HCT116 (cell line): ENCODE measurements at regions not wholly inside any gene's neighbourhood (a gene's known extent, or its start where the extent isn't known, plus 50 kb on each side); places are given as distances from the start of the nearest gene placed in this dataset.

ENCODE experiments used
- ATAC-seq: fragments of 200-7000 bp; cut with Tn5 transposase; 2 replicates; pipeline ENCODE4 v1.9.1; 2020; ENCODE audit warnings: mild to moderate bottlenecking, moderate library complexity
- BruUV-seq: library from RNA; stranded (reverse); fragments of 400-500 nt; replicated peaks from 2 replicates; lab custom pipeline; 2021; lab: Mats Ljungman, UMichigan
- CTCF ChIA-PET: fragments of 300-600 bp; sonication (Branson Sonifier 250); formaldehyde crosslinking; loops from one replicate; lab custom pipeline; 2021; ENCODE audit warnings: antibody characterized with exemption; lab: Charles Lee
- POLR2A ChIA-PET: fragments of 300-600, 350-600 bp; sonication (Branson Sonifier 250); formaldehyde crosslinking; loops from one replicate; lab custom pipeline; 2021; ENCODE audit warnings: antibody characterized with exemption; lab: Charles Lee
- RAD21 ChIA-PET, 2 experiments: fragments of 300-600 bp; sonication (Branson Sonifier 250); formaldehyde crosslinking; loops; one replicate each; lab custom pipeline; 2023; ENCODE audit warnings: low total read pairs in 2 of 2; ENCODE audit not compliant: uncharacterized antibody in 2 of 2, unreplicated experiment in 2 of 2, low non-redundant PET in 1 of 2; lab: Charles Lee
- DNase-seq: peaks from one replicate; pipeline ENCODE4 v3.0.0-alpha.2; 2010; ENCODE audit warnings: low read depth, low spot score
- H2AFZ ChIP-seq: fragments of 200-600 bp; shearing (Covaris generic), sonication (generic); 2 replicates; pipeline ENCODE4 v1.6.1; 2017; ENCODE audit warnings: low read depth, mixed run types, mixed read lengths, antibody characterized with exemption, low read length; ENCODE audit not compliant: poor library complexity, severe bottlenecking
- H3K27ac ChIP-seq: 2 replicates; pipeline ENCODE4 v1.5.1; 2012; ENCODE audit warnings: low read depth, low read length
- H3K27me3 ChIP-seq: fragments of 200-600 bp; sonication (generic); 2 replicates; pipeline ENCODE4 v1.6.1; 2016; ENCODE audit warnings: mixed run types, low read length, mixed read lengths; ENCODE audit not compliant: insufficient read depth
- H3K36me3 ChIP-seq, 2 experiments: fragments of 200-500 bp in 1 of 2; fragments of 200-600 bp in 1 of 2; sonication (Bioruptor generic) in 1 of 2; sonication (generic) in 1 of 2; 2 replicates each; pipeline versions ENCODE4 v1.5.1 to v1.6.1; 2014 to 2016; ENCODE audit warnings: low read length in 2 of 2, inconsistent platforms in 1 of 2, mixed read lengths in 1 of 2, mixed run types in 1 of 2; ENCODE audit not compliant: insufficient read depth in 2 of 2, control insufficient read depth in 1 of 2
- H3K4me1 ChIP-seq, 2 experiments: fragments of 200-600 bp in 1 of 2; sonication (generic) in 1 of 2; 2 replicates each; pipeline versions ENCODE4 v1.5.1 to v1.6.1; 2012 to 2017; ENCODE audit warnings: low read length in 2 of 2, inconsistent platforms in 1 of 2, mild to moderate bottlenecking in 1 of 2, mixed read lengths in 1 of 2, mixed run types in 1 of 2, moderate library complexity in 1 of 2; ENCODE audit not compliant: insufficient read depth in 2 of 2, control insufficient read depth in 1 of 2
- H3K4me2 ChIP-seq: fragments of 200-600 bp; sonication (generic); 2 replicates; pipeline ENCODE4 v1.6.1; 2017; ENCODE audit warnings: mixed run types, low read length, mixed read lengths
- H3K4me3 ChIP-seq, 2 experiments: fragments of 200-600 bp in 1 of 2; sonication (generic) in 1 of 2; replicated peaks in 1 of 2; 2 replicates each; pipeline ENCODE4 v1.5.1; 2011 to 2016; ENCODE audit warnings: low read length in 2 of 2, control low read depth in 1 of 2, low read depth in 1 of 2, mild to moderate bottlenecking in 1 of 2, mixed read lengths in 1 of 2, mixed run types in 1 of 2
- H3K79me2 ChIP-seq: fragments of 200-600 bp; sonication (generic); 2 replicates; pipeline ENCODE4 v1.6.1; 2017; ENCODE audit warnings: mild to moderate bottlenecking, mixed run types, low read length, moderate library complexity, mixed read lengths; ENCODE audit not compliant: insufficient read depth
- H3K9ac ChIP-seq: fragments of 200-600 bp; sonication (generic); 2 replicates; pipeline ENCODE4 v1.6.1; 2016; ENCODE audit warnings: low read length, mixed read lengths
- H3K9me2 ChIP-seq: fragments of 200-600 bp; sonication (generic), shearing (Covaris generic); 2 replicates; pipeline ENCODE4 v1.6.1; 2017; ENCODE audit warnings: mixed run types, mild to moderate bottlenecking, moderate library complexity; ENCODE audit not compliant: insufficient read depth
- H3K9me3 ChIP-seq, 2 experiments: fragments of 200-500 bp in 1 of 2; fragments of 200-600 bp in 1 of 2; sonication (Bioruptor generic) in 1 of 2; sonication (generic) in 1 of 2; 2 replicates each; pipeline ENCODE4 v1.6.1; 2014 to 2017; ENCODE audit warnings: low read length in 2 of 2, mixed read lengths in 2 of 2, inconsistent platforms in 1 of 2, low read depth in 1 of 2, mild to moderate bottlenecking in 1 of 2, mixed run types in 1 of 2, moderate library complexity in 1 of 2; ENCODE audit not compliant: control insufficient read depth in 1 of 2, insufficient read depth in 1 of 2
- H4K20me1 ChIP-seq: fragments of 200-600 bp; sonication (generic), shearing (Covaris generic); 2 replicates; pipeline ENCODE4 v1.6.1; 2017; ENCODE audit warnings: mixed run types, mild to moderate bottlenecking, moderate library complexity; ENCODE audit not compliant: insufficient read depth
- EGR1 ChIP-seq: IDR thresholded peaks from 2 replicates; pipeline ENCODE4 v1.6.1; 2012; ENCODE audit warnings: low read depth
- EZH2phosphoT487 ChIP-seq: fragments of 200-600 bp; IDR thresholded peaks from 2 replicates; pipeline ENCODE4 v1.6.1; 2018; ENCODE audit warnings: antibody characterized with exemption, borderline replicate concordance
- FOSL1 ChIP-seq: IDR thresholded peaks from 2 replicates; pipeline ENCODE4 v1.6.1; 2012; ENCODE audit warnings: low read depth
- POLR2AphosphoS5 ChIP-seq: IDR thresholded peaks from 2 replicates; pipeline ENCODE4 v1.6.1; 2011; ENCODE audit warnings: mild to moderate bottlenecking, low read depth, low read length, moderate library complexity
- ZBTB33 ChIP-seq: IDR thresholded peaks from 2 replicates; pipeline ENCODE4 v1.6.1; 2011; ENCODE audit warnings: mild to moderate bottlenecking, low read length, moderate library complexity; ENCODE audit not compliant: insufficient replicate concordance; ENCODE audit errors: extremely low read depth
- intact Hi-C: fragments of 100-400 bp; cut with micrococcal nuclease; formaldehyde crosslinking; loops from 2 replicates; pipeline ENCODE4 v1.10.0; 2022
- TF ChIP-seq, protein P1 (sequence below): IDR thresholded peaks from 2 replicates; pipeline ENCODE4 v1.6.1; 2012; ENCODE audit warnings: low read depth
- TF ChIP-seq, protein P2 (sequence below): IDR thresholded peaks from 2 replicates; pipeline ENCODE4 v1.6.1; 2012
- TF ChIP-seq, protein P3 (sequence below): IDR thresholded peaks from 2 replicates; pipeline ENCODE4 v1.6.1; 2012

DNA sequence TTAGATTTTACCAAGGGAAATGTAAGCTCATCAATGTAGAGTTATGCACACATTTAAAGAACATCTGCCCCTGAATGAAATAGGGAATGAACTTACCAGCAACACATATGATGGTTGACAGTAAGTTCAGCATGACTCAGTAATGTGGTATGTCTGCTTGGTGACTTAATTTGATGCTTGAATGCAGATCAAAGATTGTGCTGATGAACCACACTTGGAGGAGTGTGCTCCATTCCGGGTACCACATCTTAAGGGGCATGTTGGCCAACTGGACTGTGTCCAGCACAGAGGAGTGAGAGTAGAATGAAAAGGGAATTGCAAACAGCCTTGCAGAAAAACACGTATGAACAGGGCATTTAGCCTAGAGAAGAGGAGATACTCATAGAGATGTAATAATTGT, 171.0 kb upstream of the RARB start:
- H3K9me2 ChIP-seq, result no peaks in the 10 kb centered on the region; the same call in 1 of the 2 replicates
- H3K27me3 ChIP-seq, result 0 out of 2 replicates have a peak, but pooled peaks cover 4% of the 10 kb centered on the region
- H3K27ac ChIP-seq, result no peak overlapping the region
- no peaks in the 10 kb centered on the region for H3K36me3 ChIP-seq
- ChIA-PET CTCF (no interaction called here), RAD21 (no interaction called here), POLR2A (no interaction called here)
- intact Hi-C loops, result no loop called here
- BruUV-seq, result no TSS peak
- no peaks in the 10 kb centered on the region for H3K79me2 ChIP-seq
- no peaks in the 10 kb centered on the region for H3K4me1 ChIP-seq
- no peaks in the 10 kb centered on the region for H3K9me3 ChIP-seq
- no peak overlapping the region for H3K4me2 ChIP-seq
- TF ChIP-seq POLR2AphosphoS5 (no peak), EZH2phosphoT487 (no peak), EGR1 (no peak), FOSL1 (no peak), ZBTB33 (no peak)
- TF ChIP-seq, protein P1, sequence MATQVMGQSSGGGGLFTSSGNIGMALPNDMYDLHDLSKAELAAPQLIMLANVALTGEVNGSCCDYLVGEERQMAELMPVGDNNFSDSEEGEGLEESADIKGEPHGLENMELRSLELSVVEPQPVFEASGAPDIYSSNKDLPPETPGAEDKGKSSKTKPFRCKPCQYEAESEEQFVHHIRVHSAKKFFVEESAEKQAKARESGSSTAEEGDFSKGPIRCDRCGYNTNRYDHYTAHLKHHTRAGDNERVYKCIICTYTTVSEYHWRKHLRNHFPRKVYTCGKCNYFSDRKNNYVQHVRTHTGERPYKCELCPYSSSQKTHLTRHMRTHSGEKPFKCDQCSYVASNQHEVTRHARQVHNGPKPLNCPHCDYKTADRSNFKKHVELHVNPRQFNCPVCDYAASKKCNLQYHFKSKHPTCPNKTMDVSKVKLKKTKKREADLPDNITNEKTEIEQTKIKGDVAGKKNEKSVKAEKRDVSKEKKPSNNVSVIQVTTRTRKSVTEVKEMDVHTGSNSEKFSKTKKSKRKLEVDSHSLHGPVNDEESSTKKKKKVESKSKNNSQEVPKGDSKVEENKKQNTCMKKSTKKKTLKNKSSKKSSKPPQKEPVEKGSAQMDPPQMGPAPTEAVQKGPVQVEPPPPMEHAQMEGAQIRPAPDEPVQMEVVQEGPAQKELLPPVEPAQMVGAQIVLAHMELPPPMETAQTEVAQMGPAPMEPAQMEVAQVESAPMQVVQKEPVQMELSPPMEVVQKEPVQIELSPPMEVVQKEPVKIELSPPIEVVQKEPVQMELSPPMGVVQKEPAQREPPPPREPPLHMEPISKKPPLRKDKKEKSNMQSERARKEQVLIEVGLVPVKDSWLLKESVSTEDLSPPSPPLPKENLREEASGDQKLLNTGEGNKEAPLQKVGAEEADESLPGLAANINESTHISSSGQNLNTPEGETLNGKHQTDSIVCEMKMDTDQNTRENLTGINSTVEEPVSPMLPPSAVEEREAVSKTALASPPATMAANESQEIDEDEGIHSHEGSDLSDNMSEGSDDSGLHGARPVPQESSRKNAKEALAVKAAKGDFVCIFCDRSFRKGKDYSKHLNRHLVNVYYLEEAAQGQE, result no peak
- TF ChIP-seq, protein P2, sequence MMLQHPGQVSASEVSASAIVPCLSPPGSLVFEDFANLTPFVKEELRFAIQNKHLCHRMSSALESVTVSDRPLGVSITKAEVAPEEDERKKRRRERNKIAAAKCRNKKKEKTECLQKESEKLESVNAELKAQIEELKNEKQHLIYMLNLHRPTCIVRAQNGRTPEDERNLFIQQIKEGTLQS, result no peak
- TF ChIP-seq, protein P3, sequence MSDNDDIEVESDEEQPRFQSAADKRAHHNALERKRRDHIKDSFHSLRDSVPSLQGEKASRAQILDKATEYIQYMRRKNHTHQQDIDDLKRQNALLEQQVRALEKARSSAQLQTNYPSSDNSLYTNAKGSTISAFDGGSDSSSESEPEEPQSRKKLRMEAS, result no peak
- H3K4me3 ChIP-seq, result no peak overlapping the region
- H2AFZ ChIP-seq, result no peak overlapping the region
- no peak for ATAC-seq
- H3K9ac ChIP-seq, result no peak overlapping the region
- H4K20me1 ChIP-seq, result no peaks in the 10 kb centered on the region
- no peak for DNase-seq
